H1 (cell line): ENCODE measurements at regions not wholly inside any gene's neighbourhood (a gene's known extent, or its start where the extent isn't known, plus 50 kb on each side); places are given as distances from the start of the nearest gene placed in this dataset.

Source experiments
- EZH2 ChIP-seq: fragments of 200-600 bp; sonication (generic); IDR thresholded peaks from 2 replicates; pipeline ENCODE4 v1.7.1; 2012; ENCODE audit warnings: low read depth, mild to moderate bottlenecking, moderate library complexity, low read length, inconsistent platforms; ENCODE audit not compliant: severe bottlenecking
- GABPA ChIP-seq: IDR thresholded peaks from 2 replicates; pipeline ENCODE4 v1.6.1; 2011; ENCODE audit warnings: mild to moderate bottlenecking, low read length, moderate library complexity, borderline replicate concordance; ENCODE audit not compliant: insufficient read depth
- GTF2F1 ChIP-seq: IDR thresholded peaks from 2 replicates; pipeline ENCODE4 v1.6.1; 2012; ENCODE audit warnings: low read depth, low read length, improper control_type of control experiment, borderline replicate concordance
- KDM4A ChIP-seq: IDR thresholded peaks from one replicate; pipeline ENCODE4 v1.7.1; 2012; ENCODE audit warnings: low read depth, mild to moderate bottlenecking, moderate library complexity, low read length, inconsistent platforms; ENCODE audit not compliant: severe bottlenecking
- KDM5A ChIP-seq: fragments of 200-600 bp; IDR thresholded peaks from 2 replicates; pipeline ENCODE4 v1.7.1; 2012; ENCODE audit warnings: mild to moderate bottlenecking, low read length, inconsistent platforms, mixed read lengths
- SP1 ChIP-seq: IDR thresholded peaks from 2 replicates; pipeline ENCODE4 v1.6.1; 2011; ENCODE audit warnings: low read depth, low read length
- SUZ12 ChIP-seq: fragments of 200-600 bp; sonication (generic); IDR thresholded peaks from 2 replicates; pipeline ENCODE4 v1.6.1; 2012; ENCODE audit warnings: mild to moderate bottlenecking, inconsistent platforms, low read length, moderate library complexity, mixed read lengths
- ZNF274 ChIP-seq: IDR thresholded peaks from 2 replicates; pipeline ENCODE4 v1.7.0; 2012; ENCODE audit warnings: low read length, borderline replicate concordance; ENCODE audit errors: extremely low read depth

DNA sequence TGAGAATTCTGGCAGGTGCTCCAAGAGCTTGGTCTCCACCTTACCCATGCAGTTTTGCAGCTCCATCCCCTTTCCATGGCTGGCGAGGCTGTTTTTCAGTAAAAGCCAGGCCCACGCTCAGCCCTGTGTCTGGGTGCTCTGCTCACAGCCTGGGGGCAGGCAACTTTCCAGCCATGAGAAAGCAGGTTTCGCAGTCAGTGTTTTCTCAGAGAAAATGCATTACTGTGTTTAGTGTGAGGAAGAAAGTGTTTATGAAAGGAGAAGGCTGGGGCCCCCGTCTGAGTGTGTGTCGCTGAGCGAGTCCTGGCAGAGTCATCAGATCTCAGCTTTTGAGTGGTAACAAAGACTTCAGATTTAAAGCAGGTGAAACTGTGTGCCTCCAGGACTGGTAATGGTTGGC lies 248.1 kb downstream of the IRX1 start (continued):
- TF ChIP-seq ZNF274 (no peak), GABPA (no peak), SUZ12 (no peak), KDM4A (no peak), GTF2F1 (no peak), EZH2 (no peak), KDM5A (no peak), SP1 (no peak)
